OCI-LY1 (cell line): ENCODE measurements at regions not wholly inside any gene's neighbourhood (a gene's known extent, or its start where the extent isn't known, plus 50 kb on each side); places are given as distances from the start of the nearest gene placed in this dataset.

Experiments used
- EZH2 ChIP-seq: fragments of 200-600 bp; sonication (generic), shearing (Covaris generic); IDR thresholded peaks from 2 replicates; pipeline ENCODE4 v1.8.0; 2017; ENCODE audit warnings: borderline replicate concordance, mixed run types, mild to moderate bottlenecking, antibody characterized with exemption, low read length, moderate library complexity, mixed read lengths
- TF ChIP-seq, protein P1 (sequence below): fragments of 200-600 bp; sonication (generic), shearing (Covaris generic); IDR thresholded peaks from 2 replicates; pipeline ENCODE4 v1.5.1; 2017; ENCODE audit warnings: mild to moderate bottlenecking, antibody characterized with exemption, low read length, moderate library complexity, mixed read lengths

DNA sequence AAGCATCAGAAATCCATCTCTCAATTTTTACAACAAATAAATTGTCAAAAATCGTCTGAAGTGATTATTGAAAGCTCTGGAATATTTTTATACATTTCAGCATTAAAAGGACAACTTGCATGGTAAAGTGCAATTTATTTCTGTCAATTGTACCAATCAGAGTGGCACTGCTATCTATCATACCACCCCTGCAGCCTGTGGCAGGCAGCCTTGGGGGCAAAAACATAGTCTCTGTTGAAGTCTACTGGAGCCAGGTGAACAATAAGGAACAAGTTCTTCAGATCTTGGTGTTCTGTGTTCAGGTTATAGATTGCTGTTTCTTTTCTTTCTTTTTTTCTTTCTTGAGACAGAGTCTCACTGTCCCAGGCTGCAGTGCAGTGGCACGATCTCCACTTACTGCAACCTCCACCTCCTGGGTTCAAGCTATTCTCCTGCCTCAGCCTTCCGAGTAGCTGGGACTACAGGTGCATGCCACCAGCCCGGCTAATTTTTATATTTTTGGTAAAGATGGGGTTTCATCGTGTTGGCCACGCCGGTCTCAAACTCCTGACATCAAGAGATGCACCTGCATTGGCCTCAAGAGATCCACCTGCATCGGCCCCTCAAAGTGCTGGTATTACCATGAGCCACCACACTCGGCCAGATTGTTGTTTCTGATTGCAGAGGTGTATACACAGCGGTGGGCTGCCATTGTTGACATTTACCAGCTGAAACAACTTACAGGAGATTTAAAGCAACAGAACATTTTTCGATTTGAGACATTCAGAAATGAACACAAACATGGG lies 629.6 kb downstream of the SLC16A7 start:
- TF ChIP-seq, protein P1, sequence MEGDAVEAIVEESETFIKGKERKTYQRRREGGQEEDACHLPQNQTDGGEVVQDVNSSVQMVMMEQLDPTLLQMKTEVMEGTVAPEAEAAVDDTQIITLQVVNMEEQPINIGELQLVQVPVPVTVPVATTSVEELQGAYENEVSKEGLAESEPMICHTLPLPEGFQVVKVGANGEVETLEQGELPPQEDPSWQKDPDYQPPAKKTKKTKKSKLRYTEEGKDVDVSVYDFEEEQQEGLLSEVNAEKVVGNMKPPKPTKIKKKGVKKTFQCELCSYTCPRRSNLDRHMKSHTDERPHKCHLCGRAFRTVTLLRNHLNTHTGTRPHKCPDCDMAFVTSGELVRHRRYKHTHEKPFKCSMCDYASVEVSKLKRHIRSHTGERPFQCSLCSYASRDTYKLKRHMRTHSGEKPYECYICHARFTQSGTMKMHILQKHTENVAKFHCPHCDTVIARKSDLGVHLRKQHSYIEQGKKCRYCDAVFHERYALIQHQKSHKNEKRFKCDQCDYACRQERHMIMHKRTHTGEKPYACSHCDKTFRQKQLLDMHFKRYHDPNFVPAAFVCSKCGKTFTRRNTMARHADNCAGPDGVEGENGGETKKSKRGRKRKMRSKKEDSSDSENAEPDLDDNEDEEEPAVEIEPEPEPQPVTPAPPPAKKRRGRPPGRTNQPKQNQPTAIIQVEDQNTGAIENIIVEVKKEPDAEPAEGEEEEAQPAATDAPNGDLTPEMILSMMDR: no peak
- no peak for TF ChIP-seq EZH2
